GM21576 (cell line): ENCODE measurements at regions not wholly inside any gene's neighbourhood (a gene's known extent, or its start where the extent isn't known, plus 50 kb on each side); places are given as distances from the start of the nearest gene placed in this dataset.

Experiments
- ATAC-seq: cut with Tn5 transposase; IDR thresholded peaks from one replicate; pipeline ENCODE4 v1.9.1; 2021; ENCODE audit warnings: mild to moderate bottlenecking, moderate library complexity; ENCODE audit not compliant: unreplicated experiment

DNA sequence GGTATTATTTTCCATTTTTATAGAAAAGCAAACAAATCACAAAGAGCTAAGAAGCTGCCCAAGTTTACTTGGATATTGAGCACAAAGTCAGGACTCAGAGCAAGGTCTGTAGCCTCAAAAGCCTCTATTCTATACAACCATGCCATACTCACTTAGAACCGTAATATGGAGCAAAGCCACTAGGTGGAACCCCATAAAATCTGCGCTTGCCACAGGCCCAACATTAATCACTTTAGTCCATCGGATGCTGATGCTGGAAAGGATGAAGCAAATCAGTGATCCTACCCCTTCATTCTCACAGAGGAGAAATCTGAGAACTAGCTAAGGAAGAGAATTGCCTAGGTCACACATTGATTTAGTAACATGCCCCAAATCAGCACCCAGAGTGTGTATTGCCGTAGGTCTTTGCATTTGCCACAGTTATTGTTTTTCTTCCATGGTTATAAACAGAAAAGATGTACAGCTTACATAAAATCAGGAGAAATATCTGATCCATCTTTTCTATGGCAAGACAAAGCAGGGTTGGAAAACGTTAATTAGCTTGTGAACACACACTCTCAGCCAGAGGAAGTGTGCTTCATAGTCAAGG lies 56.7 kb upstream of the RAB38 start:
- ATAC-seq: peak; percentile 94

DNA sequence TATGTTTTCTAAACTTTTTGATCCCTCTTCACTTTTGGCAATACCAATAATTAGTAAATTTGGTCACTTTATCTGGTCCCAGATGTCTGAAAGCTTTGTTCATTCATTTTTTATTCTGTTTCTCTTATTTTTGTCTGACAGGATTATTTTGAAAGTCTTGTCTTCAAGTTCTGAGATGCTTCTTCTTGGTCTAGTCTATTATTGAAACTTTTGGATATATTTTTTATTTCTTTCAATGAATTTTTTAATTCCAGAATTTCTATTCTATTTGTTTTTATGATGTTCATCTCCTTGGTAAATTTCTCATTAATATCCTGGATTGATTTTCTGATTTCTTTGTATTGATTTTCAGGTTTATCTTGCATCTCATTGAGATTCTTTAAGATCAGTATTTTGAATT lies 54.1 kb upstream of the RAB38 start:
- ATAC-seq: no peak
